ENCODE measurements at regions not wholly inside any gene's neighbourhood (a gene's known extent, or its start where the extent isn't known, plus 50 kb on each side); places are given as distances from the start of the nearest gene placed in this dataset.

GRCh38 chr18:34055227-34055626 is 169.5 kb downstream of the NOL4 start:
- TF ChIP-seq RARB (CRISPR knock-in tag; IDR thresholded peaks at IDR 0.05), result no peak
- TF ChIP-seq TSHZ2 (CRISPR knock-in tag; IDR thresholded peaks at IDR 0.05), result no peak
- TF ChIP-seq ESRRG (CRISPR knock-in tag; IDR thresholded peaks at IDR 0.05), result no peak
- TF ChIP-seq CSDC2 (CRISPR knock-in tag; IDR thresholded peaks at IDR 0.05), result no peak
- no peak for TF ChIP-seq ARNTL (CRISPR knock-in tag; IDR thresholded peaks at IDR 0.05; ENCODE audit: borderline replicate concordance, low read depth)
- no peak for TF ChIP-seq TCF4 (CRISPR knock-in tag; IDR thresholded peaks at IDR 0.05; ENCODE audit: borderline replicate concordance)
- TF ChIP-seq PPARA (CRISPR knock-in tag; IDR thresholded peaks at IDR 0.05; ENCODE audit: borderline replicate concordance), result no peak
- no peak for TF ChIP-seq CSRNP3 (CRISPR knock-in tag; IDR thresholded peaks at IDR 0.05)
- TF ChIP-seq ZC3H10 (CRISPR knock-in tag; IDR thresholded peaks at IDR 0.05), result no peak
- no peak for TF ChIP-seq GLIS3 (CRISPR knock-in tag; IDR thresholded peaks at IDR 0.05)
- TF ChIP-seq SNAI2 (CRISPR knock-in tag; IDR thresholded peaks at IDR 0.05), result no peak
- no peak for TF ChIP-seq TOX (CRISPR knock-in tag; IDR thresholded peaks at IDR 0.05; ENCODE audit: borderline replicate concordance)
- no peak for TF ChIP-seq POU6F1 (CRISPR knock-in tag; IDR thresholded peaks at IDR 0.05; ENCODE audit: borderline replicate concordance, low read depth)
- no peak for TF ChIP-seq ZNF8 (CRISPR knock-in tag; IDR thresholded peaks at IDR 0.05)
- no peak for TF ChIP-seq BACH2 (CRISPR knock-in tag; IDR thresholded peaks at IDR 0.05; ENCODE audit: borderline replicate concordance)
- no peak for TF ChIP-seq ZNF70 (CRISPR knock-in tag; IDR thresholded peaks at IDR 0.05)

GRCh38 chr18:34050661-34051060 is 174.1 kb downstream of the NOL4 start:
- ATAC-seq, result no peak
- TF ChIP-seq ZFP30 (CRISPR knock-in tag; IDR thresholded peaks at IDR 0.05) (no peak), RARB (CRISPR knock-in tag; IDR thresholded peaks at IDR 0.05) (no peak), CREB5 (CRISPR knock-in tag; IDR thresholded peaks at IDR 0.05; ENCODE audit: low read depth) (no peak), ZNF8 (CRISPR knock-in tag; IDR thresholded peaks at IDR 0.05) (no peak), BACH2 (CRISPR knock-in tag; IDR thresholded peaks at IDR 0.05; ENCODE audit: borderline replicate concordance) (no peak), SNAI2 (CRISPR knock-in tag; IDR thresholded peaks at IDR 0.05) (no peak), GLIS3 (CRISPR knock-in tag; IDR thresholded peaks at IDR 0.05) (no peak), ESRRG (CRISPR knock-in tag; IDR thresholded peaks at IDR 0.05) (no peak), TSHZ2 (CRISPR knock-in tag; IDR thresholded peaks at IDR 0.05) (no peak), ZNF70 (CRISPR knock-in tag; IDR thresholded peaks at IDR 0.05) (no peak), OSR1 (CRISPR knock-in tag; IDR thresholded peaks at IDR 0.05) (no peak), ARNTL (CRISPR knock-in tag; IDR thresholded peaks at IDR 0.05; ENCODE audit: borderline replicate concordance, low read depth) (no peak), PPARA (CRISPR knock-in tag; IDR thresholded peaks at IDR 0.05; ENCODE audit: borderline replicate concordance) (no peak), ZC3H10 (CRISPR knock-in tag; IDR thresholded peaks at IDR 0.05) (no peak), TOX (CRISPR knock-in tag; IDR thresholded peaks at IDR 0.05; ENCODE audit: borderline replicate concordance) (no peak), ZNF565 (CRISPR knock-in tag; conservative IDR thresholded peaks at IDR 0.05; ENCODE audit: low read depth) (no peak), CSRNP3 (CRISPR knock-in tag; IDR thresholded peaks at IDR 0.05) (no peak)

More at GRCh38 chr18:34055227-34055626, 169.5 kb downstream of the NOL4 start:
- ATAC-seq, result no peak

Data from SK-N-SH treated with all-trans-retinoic acid at 6 μM for 48 hours (cell line).